ENCODE measurements at regions not wholly inside any gene's neighbourhood (a gene's known extent, or its start where the extent isn't known, plus 50 kb on each side); places are given as distances from the start of the nearest gene placed in this dataset.

DNA sequence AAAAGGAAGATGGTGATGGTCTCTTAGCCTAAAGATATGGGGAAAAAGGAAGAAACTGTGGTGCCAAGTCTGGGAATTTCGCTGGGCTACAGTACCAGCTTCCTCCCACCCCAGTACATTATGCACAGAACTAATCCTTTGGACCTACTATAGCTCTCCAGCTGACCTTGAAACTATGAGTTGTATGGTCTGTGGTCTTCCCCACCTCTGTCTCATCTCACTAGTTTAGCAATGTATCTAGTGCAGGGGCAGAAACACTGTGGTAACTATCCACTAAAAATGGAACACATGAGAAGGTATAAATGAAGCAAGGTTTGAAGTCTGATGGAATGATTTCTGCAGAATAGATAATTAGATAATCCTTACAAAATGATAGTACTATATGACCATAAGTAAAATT lies 190.4 kb upstream of the CCDC150 start:
- no peak for DNase-seq

DNA sequence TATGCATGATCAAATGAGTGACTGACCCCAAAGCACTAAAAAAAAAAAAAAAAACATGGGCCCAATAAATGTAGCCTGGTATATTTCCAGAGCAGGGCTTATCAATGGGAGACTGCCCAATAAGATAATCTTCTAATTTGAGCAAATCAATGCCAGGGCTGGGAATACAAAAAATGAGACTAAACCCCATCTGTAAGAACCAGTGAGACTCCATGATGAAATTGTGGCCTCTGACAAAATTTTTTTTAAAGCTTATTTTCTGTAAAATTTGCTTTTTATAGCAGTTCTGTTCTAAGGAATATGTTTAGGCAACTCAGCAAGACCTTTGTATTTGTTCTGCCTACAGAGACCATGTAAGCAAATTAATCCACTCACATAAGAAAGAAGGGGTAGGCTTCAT lies 186.8 kb upstream of the CCDC150 start:
- DNase-seq: no peak

DNA sequence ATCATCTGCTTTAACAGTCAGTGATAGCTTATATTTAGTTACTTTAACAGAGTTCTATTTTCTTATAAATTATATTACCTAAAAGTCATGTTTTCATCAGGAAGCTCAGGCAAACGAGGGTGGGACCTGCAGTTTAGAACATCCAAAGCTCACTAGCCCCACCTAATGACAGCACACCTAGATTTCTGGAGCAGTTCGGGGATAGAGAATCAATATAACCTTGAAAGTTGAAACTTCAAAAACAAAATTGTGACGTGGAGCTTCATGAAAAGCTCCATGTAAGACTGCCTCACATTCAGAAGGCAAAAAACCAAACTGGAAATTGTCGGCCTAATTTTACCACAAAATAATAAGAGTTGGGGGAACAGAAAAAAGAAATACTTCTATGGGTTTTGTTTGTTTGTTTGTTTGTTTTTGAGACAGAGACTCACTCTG lies 185.9 kb upstream of the CCDC150 start:
- DNase-seq: no peak

DNA sequence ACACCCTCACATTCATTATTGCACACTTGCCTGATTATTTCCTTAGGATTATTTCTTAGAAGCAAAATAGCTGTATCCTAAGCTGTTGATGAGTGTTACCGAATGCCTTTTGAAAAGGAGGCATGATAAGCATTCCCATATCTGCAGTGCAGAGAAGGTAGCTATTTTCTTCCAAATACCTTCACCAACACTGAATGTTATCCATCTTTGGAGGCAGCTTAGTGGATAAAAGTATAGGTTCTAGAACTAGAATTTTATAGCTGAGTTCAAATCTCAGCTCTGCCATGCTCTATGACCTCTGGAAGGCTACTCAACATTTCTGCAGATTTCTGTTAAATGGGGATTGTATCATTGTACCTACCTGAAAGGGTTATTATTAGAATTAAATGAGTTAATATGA lies 185.0 kb upstream of the CCDC150 start:
- DNase-seq: no peak

DNA sequence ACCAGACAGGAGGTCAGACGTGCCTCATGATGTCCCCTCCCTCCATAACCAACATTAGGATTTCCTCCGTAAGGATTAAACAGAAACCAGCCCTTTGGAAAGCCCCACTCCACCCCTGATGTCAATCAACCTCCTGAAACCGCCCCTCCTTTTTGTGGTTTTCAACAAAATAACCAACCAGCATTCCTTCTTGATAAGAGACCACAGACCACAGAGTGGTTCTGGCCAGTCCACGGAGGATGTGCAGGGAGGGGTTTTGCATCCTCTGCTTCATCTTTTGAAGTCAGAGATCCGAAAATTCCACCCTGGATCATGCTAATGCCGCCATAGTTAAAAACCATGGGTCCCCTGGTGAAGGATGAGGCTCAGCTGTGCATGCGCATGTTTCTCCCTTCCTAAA lies 180.0 kb upstream of the CCDC150 start:
- no peak for DNase-seq

DNA sequence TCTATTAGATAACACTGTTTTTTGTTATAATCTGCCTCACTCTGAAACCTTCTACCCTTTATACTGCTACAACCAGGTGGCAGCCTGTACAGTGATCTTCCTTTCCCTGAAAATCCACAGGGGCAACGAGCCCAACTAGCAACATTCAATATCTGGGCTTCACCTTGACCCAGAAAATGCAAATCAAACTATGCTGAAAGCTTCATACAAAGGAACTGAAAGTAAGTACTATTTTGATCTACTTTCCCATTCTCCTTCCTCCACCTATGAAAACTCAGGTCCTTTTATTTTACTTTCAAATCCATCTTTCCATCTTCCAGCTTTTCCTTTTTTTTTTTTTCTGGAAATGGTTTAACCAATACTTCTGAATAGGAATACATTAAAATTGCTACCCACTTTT lies 175.8 kb upstream of the CCDC150 start:
- DNase-seq: no peak

DNA sequence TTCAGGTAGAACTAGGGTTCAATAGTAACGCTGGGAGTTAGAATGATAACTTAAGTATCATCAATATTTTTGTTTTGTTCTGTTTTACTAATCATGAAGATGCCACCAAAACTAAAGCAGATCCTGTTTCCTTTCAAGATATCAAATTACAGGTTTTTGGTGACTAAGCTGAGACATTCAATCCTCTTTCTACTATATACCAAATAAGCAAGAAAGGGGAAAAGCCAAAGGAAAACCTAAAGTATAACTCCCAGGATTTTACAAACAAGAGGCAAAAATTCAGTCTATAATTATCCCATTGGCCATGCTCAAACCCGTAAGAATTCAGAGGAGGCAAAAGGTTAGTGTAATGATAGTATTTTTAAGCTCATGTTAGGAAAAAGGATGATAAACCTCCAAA lies 175.2 kb upstream of the CCDC150 start:
- DNase-seq: no peak

DNA sequence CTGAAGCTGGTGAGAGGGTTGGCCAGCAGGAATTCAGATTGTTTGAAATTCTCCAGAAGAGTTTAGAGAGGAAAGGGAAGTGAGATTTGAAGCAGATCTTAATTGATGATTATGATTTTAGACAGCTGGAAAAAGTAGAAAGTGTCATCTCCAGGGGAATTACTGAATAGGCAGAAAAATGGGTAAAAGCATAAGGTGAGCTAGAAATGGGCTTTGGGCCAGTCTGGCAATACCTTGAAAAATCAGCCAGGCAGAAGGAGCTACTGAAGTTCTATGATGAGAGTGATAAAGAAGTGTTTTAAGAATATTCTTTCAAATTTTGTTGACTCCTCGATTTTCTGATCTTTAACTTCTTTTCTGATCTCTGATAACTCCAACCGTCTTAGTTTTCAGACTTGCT lies 172.9 kb upstream of the CCDC150 start:
- peak; percentile 15 for DNase-seq

DNA sequence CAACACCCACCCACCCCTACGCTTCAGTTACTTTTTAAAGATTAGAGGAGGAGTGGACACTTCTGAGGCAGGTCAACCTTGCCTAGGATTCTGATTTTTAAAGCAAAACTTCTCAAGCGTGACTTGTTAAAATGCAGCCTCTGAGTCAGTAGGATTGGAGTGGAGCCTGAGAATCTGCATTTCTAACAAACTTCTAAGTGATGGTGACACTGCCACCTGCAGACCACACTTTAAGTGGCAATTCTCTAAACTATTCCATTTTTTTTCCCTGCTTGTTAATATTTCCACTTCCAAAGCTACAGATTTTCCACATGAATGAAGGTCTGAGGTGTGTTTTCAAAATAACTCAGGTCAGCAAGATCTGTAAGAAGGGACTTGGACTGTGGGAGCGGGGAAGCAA lies 171.1 kb upstream of the CCDC150 start:
- DNase-seq: no peak

DNA sequence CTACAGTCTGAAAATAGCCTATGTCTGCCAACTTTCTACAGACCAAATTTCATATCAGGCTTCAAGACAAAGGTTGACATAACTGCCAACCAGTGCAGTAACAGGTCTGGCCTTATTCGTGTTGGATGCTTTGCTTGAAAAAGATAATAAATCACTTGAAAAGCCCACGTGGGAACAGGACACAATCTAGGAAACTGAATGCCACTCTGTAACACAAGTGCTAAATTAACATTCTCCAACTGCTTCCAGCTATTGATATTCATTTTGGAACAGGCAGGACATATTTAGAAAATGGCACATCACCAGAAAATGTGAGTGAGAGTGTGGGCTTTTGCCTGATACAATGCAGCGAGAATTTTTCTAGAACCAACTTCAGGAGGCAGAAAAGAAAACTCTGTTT lies 165.9 kb upstream of the CCDC150 start:
- DNase-seq: no peak

DNA sequence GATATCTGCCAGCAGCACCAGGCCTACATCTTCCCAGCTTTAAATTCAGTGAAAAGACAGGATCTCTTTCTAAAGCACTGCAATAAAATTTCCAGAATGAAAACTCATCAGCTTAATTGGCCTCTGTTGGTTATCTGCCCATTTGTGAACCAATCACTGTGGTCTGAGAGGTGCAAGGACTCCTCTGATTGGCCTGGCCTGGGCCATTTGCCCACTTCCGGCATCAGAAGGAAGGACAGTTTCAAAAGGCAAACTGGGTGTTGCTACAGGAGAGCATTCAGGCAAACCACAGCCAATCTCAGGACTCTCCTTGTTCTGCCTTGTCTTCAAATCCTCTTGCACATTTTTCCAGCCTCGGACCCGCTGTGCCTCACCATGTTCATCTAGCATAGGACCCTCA lies 163.9 kb upstream of the CCDC150 start:
- no peak for DNase-seq

DNA sequence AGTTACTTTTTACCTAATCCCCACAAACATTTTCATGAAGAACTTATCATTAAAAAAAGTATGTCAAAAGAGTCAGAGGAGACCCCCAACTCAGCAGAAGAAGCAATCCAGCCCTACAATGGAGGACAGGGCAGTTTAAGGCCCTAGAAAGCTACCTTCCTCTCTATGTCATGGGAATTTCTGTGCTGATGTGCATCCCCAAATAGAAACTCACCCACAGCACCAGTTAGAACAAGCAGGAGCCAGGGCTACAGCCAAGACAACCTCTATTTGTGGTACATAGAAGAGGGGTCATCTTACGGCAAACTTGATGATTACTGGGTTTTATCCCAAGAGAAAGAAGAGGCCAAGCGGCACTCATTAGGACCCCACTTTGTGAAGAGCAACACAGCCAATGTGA lies 160.9 kb upstream of the CCDC150 start:
- DNase-seq: no peak

DNA sequence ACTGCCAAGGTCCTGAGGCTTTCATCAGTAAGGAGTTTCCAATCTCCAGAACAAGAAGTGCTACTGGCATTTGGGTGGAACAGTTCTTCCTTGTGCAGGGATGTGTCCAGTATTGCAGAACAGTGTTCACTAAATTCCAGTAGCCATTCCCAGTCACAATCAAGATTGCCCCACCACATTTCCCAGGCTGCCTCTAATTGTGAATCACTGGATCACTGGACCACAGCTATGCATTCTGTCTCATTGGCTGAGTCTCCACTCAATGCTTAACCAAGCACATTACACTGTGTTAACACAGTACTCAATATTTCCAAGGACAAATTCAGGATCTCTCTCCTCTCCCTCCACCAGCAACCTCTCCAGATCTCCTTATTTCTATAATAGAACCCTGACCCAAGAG lies 160.2 kb upstream of the CCDC150 start:
- no peak for DNase-seq

DNA sequence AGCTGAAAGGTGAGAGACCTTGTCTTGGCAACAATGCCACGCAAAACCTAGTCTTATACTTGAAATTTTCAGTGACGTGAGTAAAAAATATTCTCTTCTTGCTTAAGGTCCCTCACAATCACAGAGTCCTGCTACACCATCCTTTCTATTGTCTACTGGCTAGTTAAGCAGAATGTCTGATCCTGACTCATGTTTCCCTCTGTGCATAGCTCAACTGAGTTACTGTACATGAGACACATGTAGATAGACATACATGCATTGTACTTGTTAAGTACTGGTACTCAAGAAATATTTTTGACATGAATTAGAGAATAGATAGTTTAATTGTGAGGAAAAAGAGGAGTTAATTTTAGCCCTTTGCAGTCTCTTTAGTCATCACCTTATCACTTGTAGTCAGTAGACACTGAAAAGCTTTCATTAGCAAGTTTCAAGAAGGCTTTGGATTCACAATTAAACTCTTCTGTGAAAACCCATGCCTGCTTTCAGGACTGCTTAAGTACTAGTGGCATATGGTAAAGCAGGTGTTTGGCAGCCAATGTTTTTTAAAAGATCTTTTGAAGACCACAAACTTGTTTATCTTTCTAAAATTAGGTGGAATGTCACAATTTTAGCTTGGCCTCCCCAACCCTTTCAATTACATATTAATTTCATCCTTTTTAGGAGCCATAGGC lies 158.7 kb upstream of the CCDC150 start:
- no peak for DNase-seq

DNA sequence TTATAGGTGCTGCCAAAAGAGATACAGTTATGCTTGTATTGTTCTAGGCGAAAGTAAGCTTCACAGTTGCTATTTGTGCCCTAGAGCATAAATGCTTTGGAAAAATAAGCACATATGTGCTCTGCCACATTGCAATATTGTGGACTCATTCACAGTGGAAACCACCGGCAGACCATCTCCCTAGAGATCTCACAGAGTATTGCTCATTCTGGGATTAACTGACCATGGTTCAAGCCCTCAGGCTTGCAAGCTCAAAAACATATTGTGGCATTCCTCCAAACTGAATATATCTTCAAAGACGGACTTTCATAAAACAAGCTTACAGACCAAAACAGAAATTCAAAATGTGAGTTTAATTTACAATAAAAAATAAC lies 158.2 kb upstream of the CCDC150 start:
- DNase-seq: no peak

DNA sequence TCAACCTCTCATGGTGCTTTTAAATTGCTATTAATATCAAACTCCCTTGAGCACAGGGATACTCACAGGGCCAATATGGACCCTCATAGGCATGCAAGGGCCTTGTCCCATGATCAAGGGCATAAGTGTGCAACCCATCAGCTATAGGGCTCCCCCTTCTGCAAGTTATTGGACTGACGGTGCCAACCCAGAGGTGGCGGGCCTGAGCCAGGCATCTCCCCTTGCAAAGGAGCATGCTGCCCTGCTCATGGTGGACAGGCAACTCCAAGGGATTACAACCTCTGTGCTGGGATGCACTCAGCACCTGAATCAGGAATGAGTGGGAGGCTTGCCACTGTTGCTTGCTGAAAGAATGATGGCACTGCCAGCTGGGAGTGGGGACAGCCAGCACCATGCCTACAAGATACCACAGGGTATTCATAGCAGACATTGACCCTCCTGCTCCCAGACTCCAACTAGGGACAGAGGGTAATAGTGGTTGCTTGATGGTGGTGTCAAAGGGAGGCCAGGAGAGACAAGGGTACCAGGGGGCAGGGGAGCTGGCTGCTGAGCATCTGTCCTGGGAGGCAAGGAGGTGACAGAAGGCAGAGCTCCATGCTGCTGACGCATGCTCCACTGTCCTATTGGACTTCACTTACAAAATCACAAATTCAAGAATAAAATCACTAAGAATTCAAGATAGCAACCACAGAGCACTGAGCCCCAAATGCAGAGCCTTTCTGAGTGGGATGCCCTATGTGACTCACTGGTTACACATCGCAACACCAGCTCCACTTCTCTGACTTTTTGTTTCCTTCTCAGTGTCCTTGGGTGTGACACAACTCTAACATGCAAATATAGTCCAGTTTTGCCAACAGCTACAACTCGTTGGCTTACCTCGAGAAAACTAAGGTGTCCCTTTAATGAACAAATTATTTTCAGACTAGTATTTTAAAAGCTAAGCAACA lies 157.1 kb upstream of the CCDC150 start:
- DNase-seq: no peak

DNA sequence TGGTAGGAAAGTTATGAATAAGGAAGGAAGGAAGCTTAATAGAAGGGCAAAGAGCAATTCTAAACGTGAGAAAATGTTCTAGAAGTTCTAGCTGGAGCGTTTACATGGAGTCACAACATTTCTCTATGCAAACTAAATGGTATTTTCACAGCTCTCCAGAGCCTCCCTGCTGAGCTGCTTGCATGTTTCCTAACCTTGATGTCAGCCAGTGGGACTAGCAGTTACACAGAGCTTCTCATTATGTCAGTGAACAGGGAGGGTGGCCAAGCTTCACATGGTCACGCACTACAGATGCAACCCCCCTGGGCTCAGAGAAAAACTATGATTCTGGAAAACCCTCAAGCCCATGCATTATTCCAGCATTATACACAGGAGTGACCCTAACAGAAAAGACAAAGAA lies 153.4 kb upstream of the CCDC150 start:
- no peak for DNase-seq

DNA sequence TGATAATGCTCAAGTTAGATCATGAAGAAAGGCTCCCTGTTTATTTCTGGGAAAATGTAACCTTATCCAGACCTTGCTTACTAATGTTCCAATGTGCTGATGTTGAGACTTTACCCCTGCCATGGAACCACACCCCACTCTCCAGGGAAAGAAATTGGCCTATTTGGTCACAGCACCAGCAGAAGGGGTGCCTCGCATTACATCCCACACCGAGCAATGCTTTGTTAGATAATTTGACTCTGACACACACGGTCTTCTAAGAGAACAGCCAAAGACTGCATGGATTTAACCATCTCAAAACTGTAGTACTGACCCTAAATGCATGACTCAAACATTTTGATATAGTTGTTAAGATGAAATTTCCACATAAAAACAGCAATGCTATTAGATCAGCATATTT lies 152.1 kb upstream of the CCDC150 start:
- no peak for DNase-seq

DNA sequence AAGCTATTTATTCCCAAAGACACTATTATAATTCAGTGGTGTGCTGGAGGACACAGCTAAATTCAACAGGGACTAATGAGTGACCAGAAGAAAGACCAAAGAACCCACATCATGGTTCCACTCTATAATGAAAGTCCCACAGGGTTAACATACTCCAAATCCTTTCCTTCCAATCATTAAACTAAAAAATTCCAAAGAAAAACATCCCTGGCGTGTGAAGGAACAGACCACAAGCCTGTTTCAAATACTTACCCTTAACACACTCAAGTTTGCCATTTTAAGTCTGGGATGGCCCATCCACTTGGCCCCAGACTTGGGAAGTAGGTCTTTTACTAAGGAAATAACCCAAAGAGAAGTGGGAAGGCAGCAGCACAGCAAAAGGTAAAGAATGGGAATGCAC lies 150.1 kb upstream of the CCDC150 start:
- DNase-seq: no peak

DNA sequence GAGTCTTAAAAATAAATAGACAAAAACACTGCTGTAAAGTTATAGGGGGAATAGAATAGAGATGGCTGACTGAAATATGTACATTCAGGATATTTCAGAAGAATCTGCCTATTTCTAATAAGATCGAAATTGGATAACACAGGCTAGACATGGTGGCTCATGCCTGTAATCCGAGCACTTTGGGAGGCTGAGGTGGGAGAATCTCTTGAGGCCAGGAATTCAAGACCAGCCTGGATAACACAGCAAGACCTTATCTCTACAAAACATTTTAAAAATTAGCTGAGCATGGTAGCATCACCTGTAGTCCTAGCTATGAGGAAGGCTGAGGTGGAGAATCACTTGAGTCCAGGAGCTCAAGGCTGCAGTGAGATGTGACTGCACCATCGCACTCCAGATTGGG lies 146.6 kb upstream of the CCDC150 start:
- no peak for DNase-seq

DNA sequence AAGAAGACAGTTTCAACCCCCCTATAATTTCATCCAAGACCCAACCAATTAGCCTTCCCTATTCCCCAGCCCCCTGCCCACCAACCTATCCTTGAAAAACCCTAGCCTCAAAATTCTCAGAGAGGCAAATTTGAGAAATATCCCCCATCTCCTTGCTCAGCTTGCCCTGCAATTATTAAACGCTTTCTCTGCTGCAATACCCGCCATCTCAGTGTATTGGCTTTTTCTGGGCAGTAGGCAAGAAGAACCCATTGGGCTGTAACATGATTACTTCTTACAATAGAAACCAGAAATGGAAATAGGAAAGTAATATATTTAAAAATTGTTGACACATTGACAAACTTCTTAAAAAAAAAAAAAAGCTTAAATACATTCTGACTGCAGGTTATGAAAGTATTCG lies 140.6 kb upstream of the CCDC150 start:
- DNase-seq: no peak

DNA sequence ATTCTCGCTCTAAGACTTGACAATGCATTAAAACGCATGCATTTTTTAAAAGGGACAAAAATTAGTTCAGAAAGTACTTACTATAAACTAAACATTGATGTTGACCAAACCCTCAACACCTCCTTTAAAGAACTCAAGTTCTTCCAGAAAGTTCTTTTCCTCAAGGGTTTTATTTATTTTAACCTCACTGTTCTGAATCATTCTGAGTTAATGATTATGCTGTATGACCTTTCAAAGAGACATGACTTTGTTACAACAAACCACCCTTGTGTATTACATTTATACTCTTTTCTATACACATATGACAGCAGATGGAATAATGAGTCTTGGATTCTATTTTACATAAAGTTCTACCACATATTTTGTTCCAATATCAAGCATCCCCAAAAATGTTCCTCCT lies 139.8 kb upstream of the CCDC150 start:
- no peak for DNase-seq

DNA sequence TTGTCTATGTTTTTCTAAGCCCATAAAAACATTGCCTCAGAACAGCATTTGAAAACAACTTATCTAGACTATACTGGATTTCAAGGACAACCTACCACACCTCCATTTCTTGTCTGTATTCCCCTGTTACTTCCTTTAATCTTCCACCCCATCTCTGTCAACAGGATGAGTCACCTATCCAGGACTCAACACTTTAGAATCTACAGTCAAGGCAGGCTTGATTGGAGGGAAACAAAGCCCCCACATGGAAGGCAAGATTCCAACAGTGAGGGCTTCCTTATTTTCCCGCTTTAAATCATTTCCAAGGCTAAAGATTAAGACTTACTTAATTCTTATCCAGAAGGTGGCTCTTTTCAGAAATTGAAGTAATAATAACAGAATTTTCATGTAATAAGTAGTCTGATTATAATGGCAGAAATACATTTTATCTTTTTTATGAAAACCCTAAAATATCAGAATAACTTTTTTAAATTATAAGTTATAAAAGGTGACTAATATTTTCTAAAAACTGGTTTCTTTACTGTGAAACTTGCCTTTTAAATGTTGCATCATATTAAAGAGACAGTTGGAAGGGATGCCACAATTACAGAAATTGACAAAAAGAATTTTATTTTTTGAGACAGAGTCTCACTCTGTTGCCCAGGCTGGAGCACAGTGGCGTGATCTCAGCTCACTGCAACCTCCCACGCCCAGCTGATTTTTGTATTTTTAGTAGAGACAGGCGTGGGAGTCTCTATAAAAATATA lies 138.7 kb upstream of the CCDC150 start:
- no peak for DNase-seq

DNA sequence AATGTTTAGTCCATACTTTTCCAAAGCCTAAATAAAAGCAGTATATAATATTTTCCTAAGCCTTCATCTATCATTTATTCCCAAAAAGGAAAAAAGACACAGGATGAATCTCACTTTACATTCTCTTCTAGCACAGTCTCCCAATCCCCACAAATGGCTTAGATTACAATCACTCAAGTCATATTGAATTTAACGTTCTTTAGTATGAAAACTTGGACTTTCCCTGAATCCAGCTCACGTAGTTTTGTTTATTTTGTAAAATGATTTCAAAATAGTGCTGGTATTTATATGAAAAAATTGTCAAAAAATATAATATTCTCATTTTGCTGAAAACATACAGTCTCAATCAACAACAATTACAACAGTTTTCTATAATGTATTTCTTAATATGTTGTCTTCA lies 137.7 kb upstream of the CCDC150 start:
- no peak for DNase-seq

All from retina (tissue), 1 donor.